ENCODE measurements at regions not wholly inside any gene's neighbourhood (a gene's known extent, or its start where the extent isn't known, plus 50 kb on each side); places are given as distances from the start of the nearest gene placed in this dataset.
"Not testable (repeated sequence)": the region's sequence is repeated elsewhere in the genome, so short reads cannot be mapped to it uniquely, and the experiment has no call there.

DNA sequence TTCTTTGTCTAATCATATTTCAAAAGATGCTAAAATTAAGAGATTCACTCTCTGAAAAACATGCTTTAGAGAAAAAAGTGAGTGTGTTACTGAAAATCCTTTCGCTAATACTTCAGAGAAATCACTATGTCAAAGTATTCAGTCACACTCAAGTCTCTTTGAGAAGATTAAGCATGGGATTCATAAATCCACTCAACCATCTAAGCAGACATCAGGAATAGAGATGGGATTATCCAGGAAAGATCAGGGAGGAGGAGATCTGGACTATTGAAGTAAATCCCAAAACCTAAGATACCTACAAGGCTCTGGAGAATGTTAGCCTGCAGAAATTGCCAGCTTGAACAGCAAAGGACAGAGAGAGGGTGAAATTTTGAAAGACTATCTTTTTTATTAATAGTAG is 317.2 kb upstream of the ACO1 start:
- DNase-seq, result no peak

GRCh38 chr9:32069169-32069813 is 315.2 kb upstream of the ACO1 start:
- no peak for DNase-seq

DNA sequence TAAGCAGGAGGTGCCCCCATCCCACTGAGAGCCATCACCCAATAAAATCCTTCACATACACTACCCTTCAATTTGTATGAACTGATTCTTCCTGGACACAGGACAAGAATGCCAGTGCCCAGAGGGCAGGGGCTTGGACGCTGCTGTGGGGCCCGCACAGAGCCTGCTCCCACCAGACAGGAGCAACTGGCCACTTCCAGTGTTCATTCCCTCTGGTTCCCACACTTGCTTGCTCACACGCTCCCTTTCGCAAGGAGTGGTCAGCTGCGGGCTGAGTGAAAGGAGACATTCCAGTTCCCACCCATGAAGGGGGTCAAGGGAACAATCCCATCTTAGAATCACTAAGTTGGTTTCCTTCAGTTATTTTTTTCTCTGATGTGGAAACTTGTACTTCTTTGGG is 314.5 kb upstream of the ACO1 start:
- DNase-seq, result no peak

GRCh38 chr9:32072570-32072969 is 311.9 kb upstream of the ACO1 start:
- DNase-seq, result no peak

- DNase-seq, result no peak
Observed at GRCh38 chr9:32092031-32092430, 292.4 kb upstream of the ACO1 start.

DNA sequence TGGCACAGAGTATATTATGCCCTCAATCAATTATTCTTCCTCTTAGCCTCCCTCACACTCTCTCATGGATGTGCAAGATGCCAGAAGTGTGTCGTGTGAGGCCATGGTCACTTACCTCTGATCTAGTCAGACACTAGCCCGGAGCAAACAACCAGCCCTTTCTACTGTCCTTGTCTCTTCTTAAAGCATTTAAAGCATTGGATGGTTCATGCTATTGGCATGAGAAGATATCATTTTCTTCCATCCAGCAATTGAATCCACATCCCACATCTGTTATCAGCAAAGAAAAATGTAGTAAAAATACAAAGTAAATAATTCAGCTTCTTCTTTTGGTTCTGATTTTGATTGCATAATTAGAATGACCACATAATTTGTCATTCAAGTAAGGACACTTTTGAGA is 267.2 kb upstream of the ACO1 start:
- no peak for DNase-seq

- DNase-seq, result no peak
Observed at GRCh38 chr9:32128546-32128945, 255.9 kb upstream of the ACO1 start.

DNA sequence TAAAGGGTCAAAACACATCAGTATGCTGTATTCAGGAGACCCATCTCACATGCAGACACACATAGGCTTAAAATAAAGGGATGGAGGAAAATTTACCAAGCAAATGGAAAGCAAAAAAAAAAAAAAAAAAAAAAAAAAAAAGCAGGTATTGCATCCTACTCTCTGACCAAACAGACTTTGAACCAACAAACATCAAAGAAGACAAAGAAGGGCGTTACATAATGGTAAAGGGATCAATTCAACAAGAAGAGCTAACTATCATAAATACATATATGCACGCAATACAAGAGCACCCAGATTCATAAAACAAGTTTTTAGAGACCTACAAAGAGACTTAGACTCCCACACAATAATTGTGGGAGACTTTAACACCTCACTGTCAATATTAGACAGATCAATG is 253.7 kb upstream of the ACO1 start:
- DNase-seq, result not testable (repeated sequence)

- DNase-seq, result no peak
Observed at GRCh38 chr9:32136700-32137339, 247.6 kb upstream of the ACO1 start.

- DNase-seq, result no peak
Observed at GRCh38 chr9:32142074-32142473, 242.4 kb upstream of the ACO1 start.

- DNase-seq, result not testable (repeated sequence)
Observed at GRCh38 chr9:32148553-32148952, 235.9 kb upstream of the ACO1 start.

DNA sequence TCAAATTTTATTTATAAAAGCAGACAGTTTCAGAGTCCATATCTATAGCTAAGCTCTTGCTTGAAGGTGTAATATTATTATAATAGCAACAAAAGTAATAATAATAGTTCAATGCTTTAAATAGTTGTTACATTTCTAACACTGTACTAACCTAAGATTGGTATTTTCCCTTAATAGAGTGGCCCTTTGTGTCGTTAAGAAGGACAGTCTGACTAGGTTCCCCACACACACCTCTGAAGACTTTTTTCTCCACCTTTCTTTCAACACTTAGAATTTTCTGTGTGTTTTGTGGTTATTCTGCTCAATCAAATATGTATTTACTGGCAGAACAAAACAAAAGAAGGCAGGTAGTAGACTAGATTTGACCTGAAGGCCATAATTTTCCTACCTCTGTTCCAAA is 223.2 kb upstream of the ACO1 start:
- no peak for DNase-seq

DNA sequence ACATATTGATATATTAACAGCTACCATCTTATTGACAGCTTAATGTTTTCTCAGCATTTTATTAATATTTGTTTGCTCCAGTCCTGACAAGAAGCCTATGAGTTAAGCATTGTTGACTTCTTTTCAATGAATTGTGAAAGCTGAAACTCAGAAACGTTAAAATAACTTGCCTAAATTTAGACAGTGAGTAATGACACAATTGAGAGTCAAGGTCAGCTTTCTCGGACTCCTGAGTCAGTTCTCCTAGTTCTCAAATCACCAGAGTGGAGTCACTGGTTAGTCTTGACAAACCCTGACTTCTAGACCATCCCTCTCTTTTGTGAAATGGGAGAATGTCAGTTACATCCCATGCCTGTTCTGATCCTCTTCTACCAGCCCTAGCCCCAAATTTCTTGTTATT is 222.7 kb upstream of the ACO1 start:
- DNase-seq, result no peak

DNA sequence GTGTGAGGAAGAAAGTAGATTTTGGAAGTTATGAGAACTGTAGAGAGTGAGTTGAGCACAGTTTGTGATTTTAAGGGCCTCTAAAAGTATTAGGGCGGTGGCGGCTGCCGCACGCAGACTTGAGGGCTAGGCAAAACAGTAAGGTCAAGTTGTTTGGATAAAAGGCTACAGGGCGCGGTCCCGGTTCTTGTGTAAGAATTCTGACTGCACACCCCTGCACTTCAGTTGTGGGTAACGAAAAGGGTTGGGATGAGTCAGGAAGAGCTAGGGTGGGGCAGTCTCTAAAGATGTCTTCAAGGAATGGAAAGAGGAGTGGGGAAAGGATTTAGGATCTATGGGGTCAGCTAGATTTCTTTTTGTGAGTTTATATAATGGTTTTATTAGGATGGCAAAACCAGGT is 218.1 kb upstream of the ACO1 start:
- DNase-seq, result not testable (repeated sequence)

GRCh38 chr9:32171339-32171738 is 213.1 kb upstream of the ACO1 start:
- no peak for DNase-seq

GRCh38 chr9:32172256-32172655 is 212.2 kb upstream of the ACO1 start:
- DNase-seq, result no peak

- DNase-seq, result no peak
Observed at GRCh38 chr9:32177396-32177795, 207.0 kb upstream of the ACO1 start.

DNA sequence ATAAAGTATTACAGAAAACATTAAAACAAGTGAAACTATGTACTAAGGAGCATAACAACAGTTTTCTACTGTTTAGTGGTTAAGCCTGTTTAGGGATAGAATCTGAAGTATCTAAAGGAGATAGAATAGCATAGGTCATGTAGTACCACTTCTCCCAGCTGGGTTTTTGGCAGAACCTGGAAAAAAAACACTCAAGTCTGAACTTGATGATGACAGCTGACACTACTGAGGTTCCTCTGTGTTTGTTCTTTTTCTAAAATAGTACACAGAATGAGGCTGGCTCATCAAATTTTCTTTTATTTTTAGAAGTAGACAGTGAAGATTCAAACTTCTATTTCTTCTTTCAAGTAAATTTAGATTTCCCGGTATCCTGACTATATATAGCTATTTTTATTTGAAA is 203.8 kb upstream of the ACO1 start:
- peak; percentile 46 for DNase-seq

- no peak for DNase-seq
Observed at GRCh38 chr9:32200241-32200640, 184.2 kb upstream of the ACO1 start.

- no peak for DNase-seq
Observed at GRCh38 chr9:32200896-32201295, 183.5 kb upstream of the ACO1 start.

DNA sequence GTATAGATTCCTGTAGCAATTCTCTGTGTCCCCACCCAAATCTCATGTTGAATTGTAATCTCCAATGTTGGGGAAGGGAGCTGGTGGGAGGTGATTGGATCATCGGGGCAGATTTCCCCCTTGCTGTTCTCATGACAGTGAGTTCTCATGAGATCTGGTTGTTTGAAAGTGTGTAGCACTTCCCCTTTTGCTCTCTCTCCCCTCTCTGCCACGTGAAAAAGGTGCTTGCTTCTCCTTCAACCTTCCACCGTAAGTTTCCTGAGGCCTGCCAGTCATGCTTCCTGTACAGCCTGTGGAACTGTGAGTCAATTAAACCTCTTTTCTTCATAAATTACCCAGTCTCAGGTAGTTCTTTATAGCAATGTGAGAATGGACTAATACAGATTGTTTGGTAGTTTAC is 175.3 kb upstream of the ACO1 start:
- not testable (repeated sequence) for DNase-seq

DNA sequence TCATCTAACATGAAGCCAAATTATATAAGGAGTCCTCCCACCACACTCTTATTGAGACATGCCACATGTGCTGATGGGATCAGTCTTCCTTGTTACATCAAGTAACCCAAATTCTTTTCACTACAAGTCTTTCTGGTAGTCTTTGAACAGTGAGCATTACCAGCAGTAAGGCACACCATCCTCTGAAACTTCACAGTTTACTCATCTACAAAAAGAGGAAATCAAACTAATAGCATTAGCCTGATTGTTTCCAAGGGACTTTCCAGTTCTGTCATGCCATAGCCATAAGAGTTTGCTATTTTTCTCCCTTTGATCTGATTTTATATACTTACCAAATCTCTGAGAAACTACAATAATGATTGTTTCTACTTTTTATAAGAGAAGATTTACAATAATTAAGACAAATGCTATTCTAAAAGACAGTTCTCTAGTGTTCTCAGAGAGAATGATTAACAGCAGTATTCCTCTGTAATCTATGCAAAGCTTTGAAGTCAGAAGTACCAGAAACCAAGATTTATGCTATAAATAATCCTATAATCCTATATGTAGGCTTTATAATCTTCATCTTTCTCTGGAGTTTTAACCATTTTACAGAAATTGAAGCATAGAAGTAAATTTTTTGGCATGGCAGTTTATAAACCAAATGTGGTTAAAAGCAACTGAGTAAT is 166.2 kb upstream of the ACO1 start:
- DNase-seq, result no peak

DNA sequence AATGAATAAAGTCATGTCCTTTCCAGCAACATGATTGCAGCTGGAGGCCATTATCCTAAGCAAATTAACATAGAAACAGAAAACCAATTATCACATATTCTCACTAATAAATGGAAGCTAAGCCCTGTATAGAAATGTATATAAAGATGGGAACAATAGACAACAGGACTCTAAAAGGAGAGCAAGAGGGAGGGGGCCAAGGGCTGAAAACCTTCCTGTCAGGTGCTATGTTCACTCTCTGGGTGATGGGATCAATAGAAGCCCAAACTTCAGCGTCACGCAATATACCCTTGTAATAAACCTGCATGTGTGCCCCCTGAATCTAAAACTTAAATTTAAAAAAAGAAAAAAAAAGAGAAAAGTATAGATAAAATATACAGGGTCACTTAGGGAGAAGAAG is 163.7 kb upstream of the ACO1 start:
- no peak for DNase-seq

- DNase-seq, result no peak
Observed at GRCh38 chr9:32234451-32234850, 150.0 kb upstream of the ACO1 start.

- DNase-seq, result no peak
Observed at GRCh38 chr9:32247168-32247567, 137.3 kb upstream of the ACO1 start.
